HTR-8/SVneo (cell line): ENCODE measurements at regions not wholly inside any gene's neighbourhood (a gene's known extent, or its start where the extent isn't known, plus 50 kb on each side); places are given as distances from the start of the nearest gene placed in this dataset.
"Not testable (repeated sequence)": the region's sequence is repeated elsewhere in the genome, so short reads cannot be mapped to it uniquely, and the experiment has no call there.

Experiments used
- DNase-seq: peaks from one replicate; pipeline ENCODE4 v3.0.0; 2011; ENCODE audit warnings: low spot score, mixed read lengths; ENCODE audit not compliant: insufficient read length
- FAIRE-seq: peaks from 2 replicates; lab custom pipeline; 2011; peaks lifted over from hg19 to GRCh38; lab: Jason Lieb, UNC

- FAIRE-seq (no peak), DNase-seq (no peak)
These were observed 171.9 kb upstream of the GRIA1 start for GRCh38 chr5:153318556-153318955.

- FAIRE-seq = no peak
These were observed 169.0 kb upstream of the GRIA1 start for GRCh38 chr5:153321478-153321877.

GRCh38 chr5:153340139-153340538, 150.3 kb upstream of the GRIA1 start:
- no peak for DNase-seq
- FAIRE-seq = no peak

More at GRCh38 chr5:153321478-153321877, 169.0 kb upstream of the GRIA1 start:
- no peak for DNase-seq

GRCh38 chr5:153340738-153341137, 149.7 kb upstream of the GRIA1 start:
- FAIRE-seq = no peak

GRCh38 chr5:153342487-153342886, 148.0 kb upstream of the GRIA1 start:
- DNase-seq (no peak), FAIRE-seq (no peak)

More at GRCh38 chr5:153340738-153341137, 149.7 kb upstream of the GRIA1 start:
- no peak for DNase-seq

- no peak for FAIRE-seq
- no peak for DNase-seq
These were observed 142.9 kb upstream of the GRIA1 start for GRCh38 chr5:153347611-153348010.

- no peak for DNase-seq
These were observed 140.1 kb upstream of the GRIA1 start for GRCh38 chr5:153350175-153350883.

GRCh38 chr5:153352685-153353219, 137.7 kb upstream of the GRIA1 start:
- DNase-seq (peak; percentile 4), FAIRE-seq (no peak)

More at GRCh38 chr5:153350175-153350883, 140.1 kb upstream of the GRIA1 start:
- no peak for FAIRE-seq

GRCh38 chr5:153357493-153358112, 132.9 kb upstream of the GRIA1 start:
- FAIRE-seq (no peak), DNase-seq (no peak)

- DNase-seq = no peak
- FAIRE-seq = no peak
These were observed 132.0 kb upstream of the GRIA1 start for GRCh38 chr5:153358315-153358976.

GRCh38 chr5:153360860-153361259, 129.6 kb upstream of the GRIA1 start:
- FAIRE-seq (no peak), DNase-seq (no peak)

- FAIRE-seq (no peak), DNase-seq (no peak)
These were observed 128.6 kb upstream of the GRIA1 start for GRCh38 chr5:153361735-153362409.

- DNase-seq (no peak), FAIRE-seq (no peak)
These were observed 124.9 kb upstream of the GRIA1 start for GRCh38 chr5:153365547-153365946.

GRCh38 chr5:153367466-153367865, 123.0 kb upstream of the GRIA1 start:
- no peak for DNase-seq
- no peak for FAIRE-seq

- FAIRE-seq = no peak
- no peak for DNase-seq
These were observed 117.9 kb upstream of the GRIA1 start for GRCh38 chr5:153372425-153373129.

GRCh38 chr5:153373130-153373498, 117.4 kb upstream of the GRIA1 start:
- no peak for FAIRE-seq

GRCh38 chr5:153381630-153382029, 108.8 kb upstream of the GRIA1 start:
- not testable (repeated sequence) for DNase-seq, FAIRE-seq

More at GRCh38 chr5:153373130-153373498, 117.4 kb upstream of the GRIA1 start:
- DNase-seq = no peak

GRCh38 chr5:153390569-153390968, 99.9 kb upstream of the GRIA1 start:
- FAIRE-seq = no peak

GRCh38 chr5:153399595-153399994, 90.9 kb upstream of the GRIA1 start:
- no peak for DNase-seq
- FAIRE-seq = no peak

More at GRCh38 chr5:153390569-153390968, 99.9 kb upstream of the GRIA1 start:
- no peak for DNase-seq

- FAIRE-seq = no peak
These were observed 89.5 kb upstream of the GRIA1 start for GRCh38 chr5:153400931-153401330.

More at GRCh38 chr5:153400931-153401330, 89.5 kb upstream of the GRIA1 start:
- DNase-seq = no peak
